ENCODE measurements at regions not wholly inside any gene's neighbourhood (a gene's known extent, or its start where the extent isn't known, plus 50 kb on each side); places are given as distances from the start of the nearest gene placed in this dataset.

DNA sequence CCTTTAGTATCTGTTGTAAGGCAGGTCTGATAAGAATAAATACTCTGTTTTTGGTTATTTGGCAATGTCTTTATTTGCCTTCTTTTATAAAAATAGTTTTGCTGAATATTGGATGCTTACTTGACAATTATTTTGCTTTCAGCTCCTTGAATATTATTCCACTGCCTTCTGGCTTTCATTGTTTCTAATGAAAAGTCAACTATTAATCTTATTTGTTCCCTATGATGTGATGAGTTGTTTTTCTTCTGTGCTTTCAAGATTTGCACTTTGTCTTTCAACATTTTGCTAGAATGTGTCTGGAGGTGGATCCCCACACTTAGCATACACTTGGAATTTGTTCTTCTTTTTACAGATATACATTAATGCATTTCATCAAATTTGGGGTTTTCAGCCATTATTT lies 203.8 kb upstream of the PTPRZ1 start:
- Histone ChIP-seq H3K4me2 (no peak overlapping the region), H3K79me2 (ENCODE audit: insufficient read depth) (no peaks in the 10 kb centered on the region), H3F3A (replicated peaks; ENCODE audit: insufficient read depth) (no peaks in the 10 kb centered on the region), H3K36me3 (replicated peaks in 1 of 2; ENCODE audit: control insufficient read depth in 1 of 2, insufficient read depth in 2 of 2, low read length in 1 of 2) (no peaks in the 10 kb centered on the region), H3K9me2 (no peaks in the 10 kb centered on the region), H3K27ac (ENCODE audit: low read depth in 2 of 2, low read length in 1 of 2) (no peak overlapping the region), H3K27me3 (ENCODE audit: insufficient read depth) (no peaks in the 10 kb centered on the region), H3K4me1 (ENCODE audit: control insufficient read depth in 1 of 2, insufficient read depth in 2 of 2, low read depth in 1 of 2, low read length in 1 of 2) (no peaks in the 10 kb centered on the region), H3K4me3 (ENCODE audit: low read depth in 2 of 2, low read length in 1 of 2) (no peak overlapping the region), H2AFZ (ENCODE audit: low read depth) (no peak overlapping the region), H3K9me3 (peaks cover 3% of the 10 kb centered on the region; the same call in 1 of the 2 replicates), H3K9ac (no peak overlapping the region), H4K20me1 (ENCODE audit: insufficient read depth) (no peaks in the 10 kb centered on the region)
- ChIA-PET CTCF (no interaction called here), POLR2A (no interaction called here)
- no peak for DNase-seq
- TF ChIP-seq, protein P1, sequence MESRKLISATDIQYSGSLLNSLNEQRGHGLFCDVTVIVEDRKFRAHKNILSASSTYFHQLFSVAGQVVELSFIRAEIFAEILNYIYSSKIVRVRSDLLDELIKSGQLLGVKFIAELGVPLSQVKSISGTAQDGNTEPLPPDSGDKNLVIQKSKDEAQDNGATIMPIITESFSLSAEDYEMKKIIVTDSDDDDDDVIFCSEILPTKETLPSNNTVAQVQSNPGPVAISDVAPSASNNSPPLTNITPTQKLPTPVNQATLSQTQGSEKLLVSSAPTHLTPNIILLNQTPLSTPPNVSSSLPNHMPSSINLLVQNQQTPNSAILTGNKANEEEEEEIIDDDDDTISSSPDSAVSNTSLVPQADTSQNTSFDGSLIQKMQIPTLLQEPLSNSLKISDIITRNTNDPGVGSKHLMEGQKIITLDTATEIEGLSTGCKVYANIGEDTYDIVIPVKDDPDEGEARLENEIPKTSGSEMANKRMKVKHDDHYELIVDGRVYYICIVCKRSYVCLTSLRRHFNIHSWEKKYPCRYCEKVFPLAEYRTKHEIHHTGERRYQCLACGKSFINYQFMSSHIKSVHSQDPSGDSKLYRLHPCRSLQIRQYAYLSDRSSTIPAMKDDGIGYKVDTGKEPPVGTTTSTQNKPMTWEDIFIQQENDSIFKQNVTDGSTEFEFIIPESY (IDR thresholded peaks at IDR 0.05; ENCODE audit: borderline replicate concordance, low read depth): no peak
- TF ChIP-seq, protein P2, sequence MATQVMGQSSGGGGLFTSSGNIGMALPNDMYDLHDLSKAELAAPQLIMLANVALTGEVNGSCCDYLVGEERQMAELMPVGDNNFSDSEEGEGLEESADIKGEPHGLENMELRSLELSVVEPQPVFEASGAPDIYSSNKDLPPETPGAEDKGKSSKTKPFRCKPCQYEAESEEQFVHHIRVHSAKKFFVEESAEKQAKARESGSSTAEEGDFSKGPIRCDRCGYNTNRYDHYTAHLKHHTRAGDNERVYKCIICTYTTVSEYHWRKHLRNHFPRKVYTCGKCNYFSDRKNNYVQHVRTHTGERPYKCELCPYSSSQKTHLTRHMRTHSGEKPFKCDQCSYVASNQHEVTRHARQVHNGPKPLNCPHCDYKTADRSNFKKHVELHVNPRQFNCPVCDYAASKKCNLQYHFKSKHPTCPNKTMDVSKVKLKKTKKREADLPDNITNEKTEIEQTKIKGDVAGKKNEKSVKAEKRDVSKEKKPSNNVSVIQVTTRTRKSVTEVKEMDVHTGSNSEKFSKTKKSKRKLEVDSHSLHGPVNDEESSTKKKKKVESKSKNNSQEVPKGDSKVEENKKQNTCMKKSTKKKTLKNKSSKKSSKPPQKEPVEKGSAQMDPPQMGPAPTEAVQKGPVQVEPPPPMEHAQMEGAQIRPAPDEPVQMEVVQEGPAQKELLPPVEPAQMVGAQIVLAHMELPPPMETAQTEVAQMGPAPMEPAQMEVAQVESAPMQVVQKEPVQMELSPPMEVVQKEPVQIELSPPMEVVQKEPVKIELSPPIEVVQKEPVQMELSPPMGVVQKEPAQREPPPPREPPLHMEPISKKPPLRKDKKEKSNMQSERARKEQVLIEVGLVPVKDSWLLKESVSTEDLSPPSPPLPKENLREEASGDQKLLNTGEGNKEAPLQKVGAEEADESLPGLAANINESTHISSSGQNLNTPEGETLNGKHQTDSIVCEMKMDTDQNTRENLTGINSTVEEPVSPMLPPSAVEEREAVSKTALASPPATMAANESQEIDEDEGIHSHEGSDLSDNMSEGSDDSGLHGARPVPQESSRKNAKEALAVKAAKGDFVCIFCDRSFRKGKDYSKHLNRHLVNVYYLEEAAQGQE (IDR thresholded peaks at IDR 0.05; ENCODE audit: low read depth, low read length): no peak
- TF ChIP-seq GABPA (IDR thresholded peaks at IDR 0.05; ENCODE audit: low read depth) (no peak), CHD2 (IDR thresholded peaks at IDR 0.05; ENCODE audit: low read length, partially characterized antibody) (no peak), NRF1 (IDR thresholded peaks at IDR 0.05; ENCODE audit: low read depth, low read length) (no peak), JUND (IDR thresholded peaks at IDR 0.05) (no peak), TAF1 (IDR thresholded peaks at IDR 0.05; ENCODE audit: borderline replicate concordance, low read depth, low read length) (no peak), RFX5 (IDR thresholded peaks at IDR 0.05; ENCODE audit: low read length) (no peak), RCOR1 (IDR thresholded peaks at IDR 0.05; ENCODE audit: low read length) (no peak)

DNA sequence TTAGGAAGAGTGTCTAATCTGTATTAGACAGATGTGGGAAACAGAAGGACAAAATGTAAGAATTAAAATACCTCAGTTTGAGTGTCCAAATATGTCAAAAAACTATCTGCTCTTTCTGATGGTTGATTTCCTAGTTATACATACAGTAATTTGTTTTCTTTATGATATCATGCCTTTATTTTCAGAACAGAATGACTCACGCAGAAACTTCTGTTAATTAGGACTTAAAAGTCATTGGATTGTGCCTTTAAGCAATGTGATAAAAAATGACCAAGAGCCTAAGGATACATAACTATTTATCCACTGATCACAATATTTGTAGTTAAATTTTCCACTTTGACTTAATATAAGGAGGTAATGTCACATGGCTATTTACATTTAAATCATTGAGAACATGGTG lies 206.7 kb upstream of the PTPRZ1 start:
- no peaks in the 10 kb centered on the region for H3K4me1 ChIP-seq (ENCODE audit: control insufficient read depth in 1 of 2, insufficient read depth in 2 of 2, low read depth in 1 of 2, low read length in 1 of 2)
- no peaks in the 10 kb centered on the region; the same call in 1 of the 2 replicates for H3K27me3 ChIP-seq (ENCODE audit: insufficient read depth)
- H2AFZ ChIP-seq (ENCODE audit: low read depth): no peak overlapping the region
- H3K79me2 ChIP-seq (ENCODE audit: insufficient read depth): no peaks in the 10 kb centered on the region
- peaks cover 3% of the 10 kb centered on the region; the same call in 1 of the 2 replicates for H3K9me3 ChIP-seq
- no peaks in the 10 kb centered on the region for H3K9me2 ChIP-seq
- H3K9ac ChIP-seq: no peak overlapping the region
- CTCF ChIA-PET: no interaction called here
- no peaks in the 10 kb centered on the region for H3F3A ChIP-seq (replicated peaks; ENCODE audit: insufficient read depth)
- no peak overlapping the region for H3K4me3 ChIP-seq (ENCODE audit: low read depth in 2 of 2, low read length in 1 of 2)
- POLR2A ChIA-PET: no interaction called here
- H4K20me1 ChIP-seq (ENCODE audit: insufficient read depth): no peaks in the 10 kb centered on the region
- H3K27ac ChIP-seq (ENCODE audit: low read depth in 2 of 2, low read length in 1 of 2): no peak overlapping the region
- no peak for DNase-seq
- no peaks in the 10 kb centered on the region for H3K36me3 ChIP-seq (replicated peaks in 1 of 2; ENCODE audit: control insufficient read depth in 1 of 2, insufficient read depth in 2 of 2, low read length in 1 of 2)
- H3K4me2 ChIP-seq: no peak overlapping the region
- no peak for TF ChIP-seq EP300 (IDR thresholded peaks at IDR 0.05; ENCODE audit: borderline replicate concordance in 1 of 2, low read depth in 1 of 2, low read length in 1 of 2)
- TF ChIP-seq, protein P3, sequence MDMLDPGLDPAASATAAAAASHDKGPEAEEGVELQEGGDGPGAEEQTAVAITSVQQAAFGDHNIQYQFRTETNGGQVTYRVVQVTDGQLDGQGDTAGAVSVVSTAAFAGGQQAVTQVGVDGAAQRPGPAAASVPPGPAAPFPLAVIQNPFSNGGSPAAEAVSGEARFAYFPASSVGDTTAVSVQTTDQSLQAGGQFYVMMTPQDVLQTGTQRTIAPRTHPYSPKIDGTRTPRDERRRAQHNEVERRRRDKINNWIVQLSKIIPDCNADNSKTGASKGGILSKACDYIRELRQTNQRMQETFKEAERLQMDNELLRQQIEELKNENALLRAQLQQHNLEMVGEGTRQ (IDR thresholded peaks at IDR 0.05; ENCODE audit: borderline replicate concordance, low read depth, low read length): no peak
- TF ChIP-seq MXI1 (IDR thresholded peaks at IDR 0.05; ENCODE audit: low read depth, low read length): no peak
- TF ChIP-seq EZH2phosphoT487 (IDR thresholded peaks at IDR 0.05; ENCODE audit: borderline replicate concordance, low read depth): no peak
- TF ChIP-seq RXRA (IDR thresholded peaks at IDR 0.05; ENCODE audit: borderline replicate concordance, low read depth): no peak
- TF ChIP-seq, protein P4, sequence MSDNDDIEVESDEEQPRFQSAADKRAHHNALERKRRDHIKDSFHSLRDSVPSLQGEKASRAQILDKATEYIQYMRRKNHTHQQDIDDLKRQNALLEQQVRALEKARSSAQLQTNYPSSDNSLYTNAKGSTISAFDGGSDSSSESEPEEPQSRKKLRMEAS (IDR thresholded peaks at IDR 0.05; ENCODE audit: low read depth): no peak
- WGBS (ENCODE audit: low lambda C conversion rate): 3% methylated on average over 1 of the region's 1 CpG

Data from SK-N-SH (cell line).